BLaER1 treated with 17β-estradiol and CSF1 and Interleukin-3, amounts not matched to agents 10 nM and 100 nM (cell line): ENCODE measurements at regions not wholly inside any gene's neighbourhood (a gene's known extent, or its start where the extent isn't known, plus 50 kb on each side); places are given as distances from the start of the nearest gene placed in this dataset.

Experiments
- H3K27ac ChIP-seq, 11 experiments: shearing (Covaris generic); formaldehyde crosslinking; 2 replicates each; pipeline ENCODE4 v1.8.1; 2022
- H3K27me3 ChIP-seq, 11 experiments: shearing (Covaris generic); formaldehyde crosslinking; 2 replicates each; pipeline ENCODE4 v1.8.1; 2022
- H3K36me3 ChIP-seq, 11 experiments: shearing (Covaris generic); formaldehyde crosslinking; 2 replicates each; pipeline ENCODE4 v1.8.1; 2022
- H3K4me1 ChIP-seq, 10 experiments: shearing (Covaris generic); formaldehyde crosslinking; 2 replicates each; pipeline ENCODE4 v1.8.1; 2022
- H3K4me2 ChIP-seq, 11 experiments: shearing (Covaris generic); formaldehyde crosslinking; 2 replicates each; pipeline ENCODE4 v1.8.1; 2022
- H3K4me3 ChIP-seq, 10 experiments: shearing (Covaris generic); formaldehyde crosslinking; 2 replicates each; pipeline ENCODE4 v1.8.1; 2022
- H3K9ac ChIP-seq, 11 experiments: shearing (Covaris generic); formaldehyde crosslinking; 2 replicates each; pipeline ENCODE4 v1.8.1; 2022
- H3K9me3 ChIP-seq, 11 experiments: shearing (Covaris generic); formaldehyde crosslinking; replicated peaks in 1 of 11; 2 replicates each; pipeline ENCODE4 v1.8.1; 2022
- H4K20me1 ChIP-seq, 11 experiments: shearing (Covaris generic); formaldehyde crosslinking; 2 replicates each; pipeline ENCODE4 v1.8.1; 2022
- Cebpa-rat ChIP-seq, 11 experiments: shearing (Covaris generic); IDR thresholded peaks; 2 replicates each; pipeline ENCODE4 v1.8.1; 2022

DNA sequence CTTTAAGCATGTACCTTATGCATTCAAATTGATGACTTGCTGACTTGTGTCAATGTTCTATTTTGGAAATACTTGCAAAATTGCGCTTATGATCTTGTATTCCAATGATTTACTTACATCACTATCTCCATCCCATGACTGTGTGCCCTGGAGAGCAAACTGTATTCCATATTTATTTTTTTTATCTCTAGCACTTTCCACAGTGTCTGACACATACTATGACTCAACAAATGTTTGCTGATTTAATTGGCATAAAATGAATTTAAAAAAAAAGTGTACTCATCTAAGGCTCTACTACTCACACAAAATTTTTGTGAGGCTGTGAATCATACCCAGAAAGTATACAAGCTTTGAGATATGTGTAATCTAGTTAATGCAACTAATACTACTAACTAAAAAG, 1066.8 kb upstream of the ADGRL3 start:
- H3K36me3 ChIP-seq: no peaks in the 10 kb centered on the region
- no peak for TF ChIP-seq Cebpa-rat (IDR thresholded peaks at IDR 0.05)
- H3K4me1 ChIP-seq: no peaks in the 10 kb centered on the region
- no peak overlapping the region for H3K4me2 ChIP-seq
- no peak overlapping the region for H3K4me3 ChIP-seq
- H3K9ac ChIP-seq: no peak overlapping the region
- no peak overlapping the region for H3K27ac ChIP-seq
- H3K27me3 ChIP-seq: no peaks in the 10 kb centered on the region
- H3K9me3 ChIP-seq: no peaks in the 10 kb centered on the region
- no peaks in the 10 kb centered on the region for H4K20me1 ChIP-seq

DNA sequence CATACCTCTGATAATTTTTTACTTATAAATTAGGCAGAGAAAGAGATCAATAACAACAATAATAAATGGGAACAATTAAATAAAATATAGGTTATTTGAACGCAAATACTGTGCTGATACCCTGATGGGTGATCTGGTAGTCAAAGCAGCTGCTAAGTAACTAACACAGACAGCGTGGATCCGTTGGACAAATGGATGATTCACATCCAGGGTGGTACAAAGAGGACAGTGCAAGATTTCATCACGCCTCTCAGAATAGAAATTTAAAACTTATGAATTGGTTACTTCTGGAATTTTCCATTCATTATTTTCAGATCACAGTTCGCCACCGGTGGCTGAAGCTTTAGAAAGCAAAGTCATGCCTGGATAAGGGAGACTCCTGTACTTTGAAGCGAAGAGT, 1066.0 kb upstream of the ADGRL3 start:
- no peaks in the 10 kb centered on the region for H4K20me1 ChIP-seq
- no peak for TF ChIP-seq Cebpa-rat (IDR thresholded peaks at IDR 0.05)
- no peak overlapping the region for H3K9ac ChIP-seq
- no peaks in the 10 kb centered on the region for H3K27me3 ChIP-seq
- no peak overlapping the region for H3K4me3 ChIP-seq
- no peaks in the 10 kb centered on the region for H3K36me3 ChIP-seq
- H3K9me3 ChIP-seq: no peaks in the 10 kb centered on the region
- H3K4me1 ChIP-seq: no peaks in the 10 kb centered on the region
- no peak overlapping the region for H3K27ac ChIP-seq
- H3K4me2 ChIP-seq: no peak overlapping the region

DNA sequence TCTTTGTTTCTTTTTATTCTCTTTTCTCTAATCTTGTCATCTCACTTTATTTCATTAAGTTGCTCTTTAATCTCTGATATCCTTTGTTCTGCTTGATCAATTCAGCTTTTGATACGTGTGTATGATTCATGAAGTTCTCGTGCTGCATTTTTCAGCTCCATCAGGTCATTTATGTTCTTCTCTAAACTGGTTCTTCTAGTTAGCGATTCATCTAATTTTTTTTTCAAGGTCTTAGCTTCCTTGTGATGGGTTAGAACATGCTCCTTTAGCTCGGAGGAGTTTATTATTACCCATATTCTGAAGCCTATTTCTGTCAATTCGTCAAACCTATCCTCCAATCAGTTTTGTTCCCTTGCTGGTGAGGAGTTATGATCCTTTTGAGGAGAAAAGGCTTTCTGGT, 1045.0 kb upstream of the ADGRL3 start:
- Histone ChIP-seq H3K4me2 (no peak overlapping the region), H4K20me1 (no peaks in the 10 kb centered on the region), H3K36me3 (no peaks in the 10 kb centered on the region), H3K27ac (no peak overlapping the region), H3K4me1 (peaks cover 0 to 14% (median 0%) of the 10 kb centered on the region in 10 experiments; a peak in 5 of 20 replicates), H3K4me3 (no peak overlapping the region), H3K9me3 (peaks cover 0 to 35% (median 11%) of the 10 kb centered on the region in 11 experiments; a peak in 12 of 22 replicates), H3K9ac (no peak overlapping the region), H3K27me3 (no peaks in the 10 kb centered on the region)
- no peak for TF ChIP-seq Cebpa-rat (IDR thresholded peaks at IDR 0.05)

DNA sequence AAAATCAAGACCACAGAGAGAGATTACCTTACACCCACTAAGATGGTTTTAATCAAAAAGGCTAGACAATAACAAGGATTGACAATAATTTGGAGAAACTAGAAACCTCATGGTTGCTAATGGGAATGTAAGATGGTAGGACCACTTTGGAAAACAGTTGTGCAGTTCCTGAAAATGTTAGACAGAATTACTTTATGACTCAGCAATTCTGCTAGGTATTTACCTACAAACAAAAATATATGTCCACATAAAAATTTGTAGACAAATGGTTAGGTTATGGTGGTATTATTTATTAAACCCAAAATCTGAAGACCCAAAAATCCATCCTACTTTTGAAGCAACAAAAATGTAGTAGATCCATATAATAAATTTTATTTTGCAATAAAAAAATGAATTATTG, 1027.0 kb upstream of the ADGRL3 start:
- no peak for TF ChIP-seq Cebpa-rat (IDR thresholded peaks at IDR 0.05)
- no peaks in the 10 kb centered on the region for H4K20me1 ChIP-seq

DNA sequence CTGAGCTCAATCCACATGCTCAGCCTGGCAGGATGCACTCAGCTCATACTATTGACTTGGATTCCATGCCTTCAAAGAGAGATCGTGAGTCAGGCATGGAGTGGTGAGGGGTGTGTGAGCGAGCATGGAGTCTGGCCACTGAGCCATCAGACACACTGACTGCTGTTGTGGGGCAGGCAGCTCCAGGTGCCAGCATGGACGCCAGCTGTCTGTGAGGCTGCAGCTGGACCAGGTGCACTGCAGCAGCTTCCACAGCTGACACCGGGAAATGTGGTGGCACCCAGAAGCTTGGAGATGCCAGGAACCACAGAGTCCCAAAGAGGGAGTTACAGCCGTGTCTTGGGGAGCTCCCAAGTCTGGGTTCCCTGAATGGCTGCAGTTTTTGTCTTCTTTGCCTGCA, 1026.4 kb upstream of the ADGRL3 start:
- no peaks in the 10 kb centered on the region for H3K36me3 ChIP-seq
- H3K4me2 ChIP-seq: no peak overlapping the region
- peaks cover 0 to 12% (median 10%) of the 10 kb centered on the region in 11 experiments; a peak in 14 of 22 replicates for H3K9me3 ChIP-seq
- no peak overlapping the region for H3K4me3 ChIP-seq
- H3K4me1 ChIP-seq: no peaks in the 10 kb centered on the region
- no peak for TF ChIP-seq Cebpa-rat (IDR thresholded peaks at IDR 0.05)
- no peaks in the 10 kb centered on the region for H3K27me3 ChIP-seq
- no peaks in the 10 kb centered on the region for H4K20me1 ChIP-seq
- no peak overlapping the region for H3K27ac ChIP-seq
- no peak overlapping the region for H3K9ac ChIP-seq

More for the DNA sequence above, 1027.0 kb upstream of the ADGRL3 start:
- Histone ChIP-seq H3K9ac (no peak overlapping the region), H3K27ac (no peak overlapping the region), H3K4me3 (no peak overlapping the region), H3K9me3 (peaks cover 0 to 12% (median 10%) of the 10 kb centered on the region in 11 experiments; a peak in 14 of 22 replicates), H3K27me3 (no peaks in the 10 kb centered on the region), H3K4me1 (no peaks in the 10 kb centered on the region), H3K36me3 (no peaks in the 10 kb centered on the region), H3K4me2 (no peak overlapping the region)

DNA sequence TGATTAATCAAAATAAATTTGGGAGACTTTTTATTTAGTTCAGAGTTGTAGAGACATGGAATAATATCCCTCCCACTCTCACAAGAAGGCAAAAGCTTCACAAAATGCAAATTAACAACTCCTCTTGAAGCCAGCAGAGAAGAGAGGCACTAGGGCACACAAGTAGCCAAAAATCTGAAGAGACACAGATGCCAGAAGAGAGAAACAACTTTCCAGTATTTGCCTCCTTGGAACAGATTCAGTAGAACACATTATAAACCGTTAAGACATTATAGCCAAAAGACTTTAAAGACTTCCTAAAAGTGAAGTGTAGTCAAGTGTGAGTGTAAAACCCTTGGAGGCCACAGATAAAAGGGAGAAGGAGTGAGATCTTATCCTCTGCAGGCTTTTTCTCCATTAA, 1024.9 kb upstream of the ADGRL3 start:
- no peaks in the 10 kb centered on the region for H3K27me3 ChIP-seq
- no peak for TF ChIP-seq Cebpa-rat (IDR thresholded peaks at IDR 0.05)
- H3K9ac ChIP-seq: no peak overlapping the region
- H3K4me3 ChIP-seq: no peak overlapping the region
- H4K20me1 ChIP-seq: no peaks in the 10 kb centered on the region
- H3K9me3 ChIP-seq: peaks cover 0 to 12% (median 10%) of the 10 kb centered on the region in 11 experiments; a peak in 14 of 22 replicates
- H3K4me2 ChIP-seq: no peak overlapping the region
- no peaks in the 10 kb centered on the region for H3K36me3 ChIP-seq
- H3K27ac ChIP-seq: no peak overlapping the region
- no peaks in the 10 kb centered on the region for H3K4me1 ChIP-seq

DNA sequence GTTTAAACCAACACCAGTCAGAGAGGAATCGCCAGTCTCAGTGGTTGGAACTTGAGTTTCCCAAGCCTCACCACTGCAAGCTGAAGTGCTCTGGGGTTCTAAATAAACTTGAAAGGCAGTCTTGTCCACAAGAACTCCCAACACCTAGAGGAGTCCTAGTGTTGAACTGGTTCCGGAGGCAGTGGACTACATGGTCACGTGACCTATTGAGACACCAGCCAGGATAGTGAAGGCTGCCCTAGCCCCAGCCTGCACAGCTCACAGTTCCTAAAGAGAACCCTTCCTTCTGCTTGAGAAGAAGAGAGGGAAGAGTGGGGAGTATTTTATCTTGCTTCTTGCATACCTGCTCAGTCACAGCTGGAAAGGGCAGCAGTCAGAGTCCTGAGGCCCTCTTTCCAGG, 1012.7 kb upstream of the ADGRL3 start:
- no peak for TF ChIP-seq Cebpa-rat (IDR thresholded peaks at IDR 0.05)
- Histone ChIP-seq H3K36me3 (no peaks in the 10 kb centered on the region), H3K27ac (no peak overlapping the region), H3K27me3 (no peaks in the 10 kb centered on the region), H3K4me2 (no peak overlapping the region), H4K20me1 (no peaks in the 10 kb centered on the region), H3K4me1 (no peaks in the 10 kb centered on the region), H3K9me3 (peaks cover 0 to 14% (median 5%) of the 10 kb centered on the region in 11 experiments; a peak in 7 of 22 replicates), H3K4me3 (no peak overlapping the region), H3K9ac (no peak overlapping the region)

DNA sequence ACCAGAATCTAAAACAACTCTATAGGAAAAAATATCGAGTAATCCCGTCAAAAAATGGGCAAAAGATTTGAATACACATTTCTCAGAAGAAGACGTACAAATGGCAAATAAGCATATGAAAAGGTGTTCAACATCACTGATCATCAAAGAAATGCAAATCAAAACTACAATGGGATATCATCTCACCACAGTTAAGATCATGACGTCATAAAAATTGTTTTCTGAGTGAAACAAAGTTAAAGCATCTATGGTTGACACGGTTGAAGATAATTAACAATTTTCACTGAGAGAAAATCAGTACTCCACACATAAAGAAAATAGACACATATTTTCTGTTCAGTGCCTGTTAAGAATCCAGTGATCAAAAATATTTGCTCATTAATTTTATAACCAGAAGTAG, 1010.8 kb upstream of the ADGRL3 start:
- H3K27ac ChIP-seq: no peak overlapping the region
- H3K4me1 ChIP-seq: no peaks in the 10 kb centered on the region
- no peak overlapping the region for H3K4me2 ChIP-seq
- no peaks in the 10 kb centered on the region for H3K36me3 ChIP-seq
- no peaks in the 10 kb centered on the region for H4K20me1 ChIP-seq
- H3K4me3 ChIP-seq: no peak overlapping the region
- no peaks in the 10 kb centered on the region for H3K27me3 ChIP-seq
- peaks cover 0 to 16% (median 6%) of the 10 kb centered on the region in 11 experiments; a peak in 7 of 22 replicates for H3K9me3 ChIP-seq
- H3K9ac ChIP-seq: no peak overlapping the region
- TF ChIP-seq Cebpa-rat (IDR thresholded peaks at IDR 0.05): no peak

DNA sequence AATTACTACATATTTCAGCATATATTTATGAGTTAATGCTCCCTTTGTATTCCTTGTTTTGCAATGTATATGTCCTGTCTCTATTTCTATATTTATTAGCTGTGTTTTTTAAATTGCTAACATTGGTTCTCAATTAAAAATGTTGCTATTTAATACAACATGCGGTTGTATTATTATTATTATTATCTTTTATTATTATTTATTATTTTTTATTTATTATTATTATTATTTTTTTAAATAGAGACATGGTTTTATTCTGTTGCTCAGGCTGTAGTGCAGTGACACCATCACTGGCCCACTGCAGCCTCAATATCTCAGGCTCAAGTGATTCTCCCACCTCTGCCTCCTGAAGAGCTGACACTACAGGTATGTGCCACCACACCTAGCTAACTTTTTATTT, 1005.9 kb upstream of the ADGRL3 start:
- H3K9me3 ChIP-seq: peaks cover 0 to 16% (median 6%) of the 10 kb centered on the region in 11 experiments; a peak in 7 of 22 replicates
- no peak overlapping the region for H3K9ac ChIP-seq
- no peak overlapping the region for H3K4me2 ChIP-seq
- no peaks in the 10 kb centered on the region for H3K36me3 ChIP-seq
- H4K20me1 ChIP-seq: no peaks in the 10 kb centered on the region
- H3K27ac ChIP-seq: no peak overlapping the region
- H3K4me1 ChIP-seq: no peaks in the 10 kb centered on the region
- H3K27me3 ChIP-seq: no peaks in the 10 kb centered on the region
- H3K4me3 ChIP-seq: no peak overlapping the region
- TF ChIP-seq Cebpa-rat (IDR thresholded peaks at IDR 0.05): no peak

DNA sequence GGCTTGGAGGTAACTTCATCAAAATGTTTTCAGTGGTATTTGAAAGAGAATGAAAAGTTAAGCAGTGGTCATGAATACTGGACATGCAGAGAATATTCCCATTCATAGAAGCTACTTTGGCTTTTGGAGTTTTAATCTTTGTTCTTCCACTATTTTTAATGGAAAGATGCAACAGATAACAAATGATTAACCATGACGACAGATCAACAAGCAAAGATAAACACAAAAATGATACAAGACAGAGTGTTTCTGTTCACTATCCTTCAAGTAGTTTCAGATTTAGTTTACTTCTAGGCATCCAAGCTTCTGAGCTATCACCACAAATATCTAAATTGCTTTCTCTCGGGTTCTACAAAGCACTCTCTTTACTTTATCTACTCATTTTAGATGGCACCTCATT, 1004.9 kb upstream of the ADGRL3 start:
- no peaks in the 10 kb centered on the region for H3K27me3 ChIP-seq
- H3K27ac ChIP-seq: no peak overlapping the region
- no peak overlapping the region for H3K9ac ChIP-seq
- H3K9me3 ChIP-seq: peaks cover 0 to 16% (median 6%) of the 10 kb centered on the region in 11 experiments; a peak in 7 of 22 replicates
- no peak overlapping the region for H3K4me3 ChIP-seq
- no peak for TF ChIP-seq Cebpa-rat (IDR thresholded peaks at IDR 0.05)
- no peak overlapping the region for H3K4me2 ChIP-seq
- no peaks in the 10 kb centered on the region for H3K36me3 ChIP-seq
- no peaks in the 10 kb centered on the region for H3K4me1 ChIP-seq
- H4K20me1 ChIP-seq: no peaks in the 10 kb centered on the region
